GM23338 (cell line): ENCODE measurements at regions not wholly inside any gene's neighbourhood (a gene's known extent, or its start where the extent isn't known, plus 50 kb on each side); places are given as distances from the start of the nearest gene placed in this dataset.

Experiments
- CREB1 ChIP-seq: fragments of 250-450 bp; sonication (Bioruptor Pico); IDR thresholded peaks from 2 replicates; pipeline ENCODE4 v1.5.0; 2020; ENCODE audit warnings: low read depth, mild to moderate bottlenecking, moderate library complexity
- ETS1 ChIP-seq: IDR thresholded peaks from 2 replicates; pipeline ENCODE4 v1.6.1; 2016; ENCODE audit warnings: antibody characterized with exemption
- EZH2 ChIP-seq: fragments of 200-600 bp; sonication (generic); IDR thresholded peaks from one replicate; pipeline ENCODE4 v1.8.0; 2017; ENCODE audit warnings: antibody characterized with exemption, mild to moderate bottlenecking, low read depth; ENCODE audit not compliant: unreplicated experiment
- EZH2phosphoT487 ChIP-seq: fragments of 200-600 bp; sonication (generic); IDR thresholded peaks from one replicate; pipeline ENCODE4 v1.8.1; 2018; ENCODE audit warnings: antibody characterized with exemption; ENCODE audit not compliant: unreplicated experiment
- JUNB ChIP-seq: IDR thresholded peaks from one replicate; pipeline ENCODE4 v1.6.1; 2016; ENCODE audit warnings: antibody characterized with exemption; ENCODE audit not compliant: unreplicated experiment
- NANOG ChIP-seq: IDR thresholded peaks from 2 replicates; pipeline ENCODE4 v1.6.1; 2016; ENCODE audit warnings: antibody characterized with exemption, borderline replicate concordance
- POLR2AphosphoS5 ChIP-seq: IDR thresholded peaks from 2 replicates; pipeline ENCODE4 v1.6.1; 2016; ENCODE audit warnings: antibody characterized with exemption, low read depth
- REST ChIP-seq: IDR thresholded peaks from one replicate; pipeline ENCODE4 v1.6.1; 2018; ENCODE audit warnings: antibody characterized with exemption; ENCODE audit not compliant: unreplicated experiment
- STAT1 ChIP-seq: IDR thresholded peaks from one replicate; pipeline ENCODE4 v1.6.1; 2016; ENCODE audit warnings: antibody characterized with exemption; ENCODE audit not compliant: unreplicated experiment
- ZNF331 ChIP-seq: fragments of 250-450 bp; sonication (Bioruptor Pico); IDR thresholded peaks from 2 replicates; pipeline ENCODE4 v1.5.0; 2020; ENCODE audit warnings: low read depth, mild to moderate bottlenecking, moderate library complexity
- TF ChIP-seq, protein P1 (sequence below), 2 experiments: fragments of 200-600 bp in 1 of 2; sonication (generic) in 1 of 2; conservative IDR thresholded peaks; 2 replicates each; pipeline versions ENCODE4 v1.5.1 to v1.6.1; 2016 to 2017; ENCODE audit warnings: antibody characterized with exemption in 2 of 2, low read depth in 2 of 2, mild to moderate bottlenecking in 2 of 2, moderate library complexity in 1 of 2
- TF ChIP-seq, protein P2 (sequence below): fragments of 250-450 bp; sonication (Bioruptor Pico); IDR thresholded peaks from 2 replicates; pipeline ENCODE4 v1.5.0; 2020; ENCODE audit warnings: mild to moderate bottlenecking, moderate library complexity

DNA sequence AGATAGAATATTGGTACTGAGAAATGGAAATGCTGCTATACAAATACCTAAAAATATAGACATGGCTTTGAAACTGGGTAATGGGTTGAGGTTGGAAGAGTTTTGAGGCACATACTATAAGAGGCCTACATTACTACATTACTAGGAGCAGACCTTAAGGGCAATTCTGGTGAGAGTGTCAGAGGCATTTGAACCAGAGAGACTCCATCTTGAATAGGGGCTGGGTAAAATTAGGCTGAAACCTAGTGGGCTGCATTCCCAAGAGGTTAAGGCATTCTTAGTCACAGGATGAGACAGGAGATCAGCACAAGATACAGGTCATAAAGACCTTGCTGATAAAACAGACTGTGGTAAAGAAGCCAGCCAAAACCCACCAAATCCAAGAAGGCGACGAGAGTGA is 104.6 kb upstream of the ADRA1B start:
- TF ChIP-seq, protein P1, sequence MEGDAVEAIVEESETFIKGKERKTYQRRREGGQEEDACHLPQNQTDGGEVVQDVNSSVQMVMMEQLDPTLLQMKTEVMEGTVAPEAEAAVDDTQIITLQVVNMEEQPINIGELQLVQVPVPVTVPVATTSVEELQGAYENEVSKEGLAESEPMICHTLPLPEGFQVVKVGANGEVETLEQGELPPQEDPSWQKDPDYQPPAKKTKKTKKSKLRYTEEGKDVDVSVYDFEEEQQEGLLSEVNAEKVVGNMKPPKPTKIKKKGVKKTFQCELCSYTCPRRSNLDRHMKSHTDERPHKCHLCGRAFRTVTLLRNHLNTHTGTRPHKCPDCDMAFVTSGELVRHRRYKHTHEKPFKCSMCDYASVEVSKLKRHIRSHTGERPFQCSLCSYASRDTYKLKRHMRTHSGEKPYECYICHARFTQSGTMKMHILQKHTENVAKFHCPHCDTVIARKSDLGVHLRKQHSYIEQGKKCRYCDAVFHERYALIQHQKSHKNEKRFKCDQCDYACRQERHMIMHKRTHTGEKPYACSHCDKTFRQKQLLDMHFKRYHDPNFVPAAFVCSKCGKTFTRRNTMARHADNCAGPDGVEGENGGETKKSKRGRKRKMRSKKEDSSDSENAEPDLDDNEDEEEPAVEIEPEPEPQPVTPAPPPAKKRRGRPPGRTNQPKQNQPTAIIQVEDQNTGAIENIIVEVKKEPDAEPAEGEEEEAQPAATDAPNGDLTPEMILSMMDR (conservative IDR thresholded peaks at IDR 0.05; ENCODE audit: low read depth in 2 of 2) = no peak
- TF ChIP-seq POLR2AphosphoS5 = no peak
- TF ChIP-seq ETS1 = no peak
- TF ChIP-seq EZH2 = no peak
- no peak for TF ChIP-seq EZH2phosphoT487
- no peak for TF ChIP-seq CREB1
- TF ChIP-seq, protein P2, sequence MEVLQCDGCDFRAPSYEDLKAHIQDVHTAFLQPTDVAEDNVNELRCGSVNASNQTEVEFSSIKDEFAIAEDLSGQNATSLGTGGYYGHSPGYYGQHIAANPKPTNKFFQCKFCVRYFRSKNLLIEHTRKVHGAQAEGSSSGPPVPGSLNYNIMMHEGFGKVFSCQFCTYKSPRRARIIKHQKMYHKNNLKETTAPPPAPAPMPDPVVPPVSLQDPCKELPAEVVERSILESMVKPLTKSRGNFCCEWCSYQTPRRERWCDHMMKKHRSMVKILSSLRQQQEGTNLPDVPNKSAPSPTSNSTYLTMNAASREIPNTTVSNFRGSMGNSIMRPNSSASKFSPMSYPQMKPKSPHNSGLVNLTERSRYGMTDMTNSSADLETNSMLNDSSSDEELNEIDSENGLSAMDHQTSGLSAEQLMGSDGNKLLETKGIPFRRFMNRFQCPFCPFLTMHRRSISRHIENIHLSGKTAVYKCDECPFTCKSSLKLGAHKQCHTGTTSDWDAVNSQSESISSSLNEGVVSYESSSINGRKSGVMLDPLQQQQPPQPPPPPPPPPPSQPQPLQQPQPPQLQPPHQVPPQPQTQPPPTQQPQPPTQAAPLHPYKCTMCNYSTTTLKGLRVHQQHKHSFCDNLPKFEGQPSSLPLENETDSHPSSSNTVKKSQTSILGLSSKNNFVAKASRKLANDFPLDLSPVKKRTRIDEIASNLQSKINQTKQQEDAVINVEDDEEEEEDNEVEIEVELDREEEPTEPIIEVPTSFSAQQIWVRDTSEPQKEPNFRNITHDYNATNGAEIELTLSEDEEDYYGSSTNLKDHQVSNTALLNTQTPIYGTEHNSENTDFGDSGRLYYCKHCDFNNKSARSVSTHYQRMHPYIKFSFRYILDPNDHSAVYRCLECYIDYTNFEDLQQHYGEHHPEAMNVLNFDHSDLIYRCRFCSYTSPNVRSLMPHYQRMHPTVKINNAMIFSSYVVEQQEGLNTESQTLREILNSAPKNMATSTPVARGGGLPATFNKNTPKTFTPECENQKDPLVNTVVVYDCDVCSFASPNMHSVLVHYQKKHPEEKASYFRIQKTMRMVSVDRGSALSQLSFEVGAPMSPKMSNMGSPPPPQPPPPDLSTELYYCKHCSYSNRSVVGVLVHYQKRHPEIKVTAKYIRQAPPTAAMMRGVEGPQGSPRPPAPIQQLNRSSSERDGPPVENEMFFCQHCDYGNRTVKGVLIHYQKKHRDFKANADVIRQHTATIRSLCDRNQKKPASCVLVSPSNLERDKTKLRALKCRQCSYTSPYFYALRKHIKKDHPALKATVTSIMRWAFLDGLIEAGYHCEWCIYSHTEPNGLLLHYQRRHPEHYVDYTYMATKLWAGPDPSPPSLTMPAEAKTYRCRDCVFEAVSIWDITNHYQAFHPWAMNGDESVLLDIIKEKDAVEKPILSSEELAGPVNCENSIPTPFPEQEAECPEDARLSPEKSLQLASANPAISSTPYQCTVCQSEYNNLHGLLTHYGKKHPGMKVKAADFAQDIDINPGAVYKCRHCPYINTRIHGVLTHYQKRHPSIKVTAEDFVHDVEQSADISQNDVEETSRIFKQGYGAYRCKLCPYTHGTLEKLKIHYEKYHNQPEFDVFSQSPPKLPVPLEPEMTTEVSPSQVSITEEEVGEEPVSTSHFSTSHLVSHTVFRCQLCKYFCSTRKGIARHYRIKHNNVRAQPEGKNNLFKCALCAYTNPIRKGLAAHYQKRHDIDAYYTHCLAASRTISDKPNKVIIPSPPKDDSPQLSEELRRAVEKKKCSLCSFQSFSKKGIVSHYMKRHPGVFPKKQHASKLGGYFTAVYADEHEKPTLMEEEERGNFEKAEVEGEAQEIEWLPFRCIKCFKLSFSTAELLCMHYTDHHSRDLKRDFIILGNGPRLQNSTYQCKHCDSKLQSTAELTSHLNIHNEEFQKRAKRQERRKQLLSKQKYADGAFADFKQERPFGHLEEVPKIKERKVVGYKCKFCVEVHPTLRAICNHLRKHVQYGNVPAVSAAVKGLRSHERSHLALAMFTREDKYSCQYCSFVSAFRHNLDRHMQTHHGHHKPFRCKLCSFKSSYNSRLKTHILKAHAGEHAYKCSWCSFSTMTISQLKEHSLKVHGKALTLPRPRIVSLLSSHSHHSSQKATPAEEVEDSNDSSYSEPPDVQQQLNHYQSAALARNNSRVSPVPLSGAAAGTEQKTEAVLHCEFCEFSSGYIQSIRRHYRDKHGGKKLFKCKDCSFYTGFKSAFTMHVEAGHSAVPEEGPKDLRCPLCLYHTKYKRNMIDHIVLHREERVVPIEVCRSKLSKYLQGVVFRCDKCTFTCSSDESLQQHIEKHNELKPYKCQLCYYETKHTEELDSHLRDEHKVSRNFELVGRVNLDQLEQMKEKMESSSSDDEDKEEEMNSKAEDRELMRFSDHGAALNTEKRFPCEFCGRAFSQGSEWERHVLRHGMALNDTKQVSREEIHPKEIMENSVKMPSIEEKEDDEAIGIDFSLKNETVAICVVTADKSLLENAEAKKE (CRISPR knock-in tag) = no peak
- no peak for TF ChIP-seq ZNF331 (CRISPR knock-in tag)
- TF ChIP-seq JUNB = no peak
- TF ChIP-seq NANOG = no peak
- no peak for TF ChIP-seq REST
- TF ChIP-seq STAT1 = no peak
